ENCODE measurements at regions not wholly inside any gene's neighbourhood (a gene's known extent, or its start where the extent isn't known, plus 50 kb on each side); places are given as distances from the start of the nearest gene placed in this dataset.
A peak's percentile ranks its signal among the peaks of the same experiment; 100 is the strongest.

GRCh38 chr5:130954336-130954735 lies 210.7 kb downstream of the HINT1 start:
- ChIA-PET POLR2A (no interaction called here), CTCF (interaction anchor here (1.1 kb wide), 1 partner anchor 83 kb away, joined by 3 read pairs; no protein-coding TSS in a partner anchor)
- Mint-ChIP-seq H3K4me3 (no peak overlapping the region), H3K9me3 (peaks cover 10% of the 10 kb centered on the region), H3K27me3 (ENCODE audit: low read depth) (no peaks in the 10 kb centered on the region), H3K27ac (no peak overlapping the region), H3K4me1 (peaks cover 30% of the 10 kb centered on the region), H3K36me3 (peaks cover 6% of the 10 kb centered on the region; the same call in 1 of the 2 replicates)
- ATAC-seq: no peak
- no peak for TF ChIP-seq MLX (CRISPR knock-in tag; IDR thresholded peaks at IDR 0.05)
- no peak for TF ChIP-seq NFYB (CRISPR knock-in tag; conservative IDR thresholded peaks at IDR 0.05; ENCODE audit: low read depth)
- TF ChIP-seq ZMAT4 (CRISPR knock-in tag; IDR thresholded peaks at IDR 0.05): no peak
- no peak for TF ChIP-seq EMX1 (CRISPR knock-in tag; IDR thresholded peaks at IDR 0.05)
- no peak for TF ChIP-seq E2F5 (CRISPR knock-in tag; IDR thresholded peaks at IDR 0.05)
- no peak for DNase-seq (ENCODE audit: low spot score)

GRCh38 chr5:130939059-130939458 lies 226.0 kb downstream of the HINT1 start:
- H3K9me3 Mint-ChIP-seq: peaks cover 8% of the 10 kb centered on the region
- H3K27ac Mint-ChIP-seq: no peak overlapping the region
- no peaks in the 10 kb centered on the region for H3K36me3 Mint-ChIP-seq
- ATAC-seq: no peak
- ChIA-PET CTCF (interaction anchor here (1.2 kb wide), 1 partner anchor 68 kb away, joined by 3 read pairs; no protein-coding TSS in a partner anchor), POLR2A (no interaction called here)
- DNase-seq (ENCODE audit: low spot score): no peak
- H3K4me3 Mint-ChIP-seq: no peak overlapping the region
- no peak for TF ChIP-seq ZNF423 (CRISPR knock-in tag; IDR thresholded peaks at IDR 0.05)
- TF ChIP-seq ZNF671 (CRISPR knock-in tag; IDR thresholded peaks at IDR 0.05): no peak
- no peak for TF ChIP-seq E2F5 (CRISPR knock-in tag; IDR thresholded peaks at IDR 0.05)
- TF ChIP-seq CTCF (IDR thresholded peaks at IDR 0.05): no peak
- TF ChIP-seq ZNF281 (CRISPR knock-in tag; IDR thresholded peaks at IDR 0.05): no peak
- no peak for TF ChIP-seq ZNF138 (CRISPR knock-in tag; conservative IDR thresholded peaks at IDR 0.05)
- no peak for TF ChIP-seq PRRX2 (CRISPR knock-in tag; IDR thresholded peaks at IDR 0.05)
- TF ChIP-seq FOXP1 (CRISPR knock-in tag; IDR thresholded peaks at IDR 0.05; ENCODE audit: borderline replicate concordance): no peak
- TF ChIP-seq SOX15 (CRISPR knock-in tag; IDR thresholded peaks at IDR 0.05): no peak
- H3K27me3 Mint-ChIP-seq (ENCODE audit: low read depth): no peaks in the 10 kb centered on the region; the same call in 1 of the 2 replicates
- H3K4me1 Mint-ChIP-seq: peaks cover 11% of the 10 kb centered on the region

GRCh38 chr5:130937046-130937445 lies 228.0 kb downstream of the HINT1 start:
- CTCF ChIA-PET: no interaction called here
- POLR2A ChIA-PET: no interaction called here
- TF ChIP-seq ZNF121 (CRISPR knock-in tag; IDR thresholded peaks at IDR 0.05) (no peak), PREB (CRISPR knock-in tag; IDR thresholded peaks at IDR 0.05; ENCODE audit: borderline replicate concordance) (no peak), ATF3 (CRISPR knock-in tag; conservative IDR thresholded peaks at IDR 0.05) (no peak), CREB1 (CRISPR knock-in tag; IDR thresholded peaks at IDR 0.05) (no peak), SMAD3 (CRISPR knock-in tag; IDR thresholded peaks at IDR 0.05; ENCODE audit: borderline replicate concordance) (no peak), SOX15 (CRISPR knock-in tag; IDR thresholded peaks at IDR 0.05) (no peak), PRDM15 (CRISPR knock-in tag; IDR thresholded peaks at IDR 0.05) (no peak)

More at GRCh38 chr5:130937046-130937445, 228.0 kb downstream of the HINT1 start:
- H3K9me3 Mint-ChIP-seq: peaks cover 15% of the 10 kb centered on the region
- DNase-seq (ENCODE audit: low spot score) (no peak), ATAC-seq (peak; percentile 66)
- H3K27ac Mint-ChIP-seq: no peak overlapping the region
- H3K4me3 Mint-ChIP-seq: no peak overlapping the region
- H3K27me3 Mint-ChIP-seq (ENCODE audit: low read depth): no peaks in the 10 kb centered on the region; the same call in 1 of the 2 replicates
- H3K4me1 Mint-ChIP-seq: peaks cover 11% of the 10 kb centered on the region
- H3K36me3 Mint-ChIP-seq: no peaks in the 10 kb centered on the region
